GM12878 (cell line): ENCODE measurements at regions not wholly inside any gene's neighbourhood (a gene's known extent, or its start where the extent isn't known, plus 50 kb on each side); places are given as distances from the start of the nearest gene placed in this dataset.

ENCODE experiments used
- ATAC-seq: fragments of 200-7000 bp; cut with Tn5 transposase; 3 replicates; pipeline ENCODE4 v1.9.1; 2020; ENCODE audit warnings: mild to moderate bottlenecking, moderate library complexity
- BruUV-seq: library from RNA; stranded (reverse); fragments of 400-500 nt; replicated peaks from 2 replicates; lab custom pipeline; 2021; lab: Mats Ljungman, UMichigan
- CTCF ChIA-PET: fragments of 300-600 bp; sonication (Branson Sonifier 250); formaldehyde crosslinking; extraction: SDS; loops from one replicate; lab custom pipeline; 2021; ENCODE audit warnings: inconsistent platforms; lab: Yijun Ruan, JAX
- POLR2A ChIA-PET: fragments of 350-600 bp; formaldehyde crosslinking; extraction: SDS; loops from one replicate; lab custom pipeline; 2021; ENCODE audit warnings: inconsistent platforms; lab: Charles Lee
- RAD21 ChIA-PET: fragments of 300-600 bp; sonication (Branson Sonifier 250); formaldehyde crosslinking; loops from one replicate; lab custom pipeline; 2023; ENCODE audit warnings: antibody characterized with exemption; ENCODE audit not compliant: unreplicated experiment; lab: Charles Lee
- SMC1A ChIA-PET: fragments of 300-600 bp; sonication (Branson Sonifier 250); formaldehyde crosslinking; loops from one replicate; lab custom pipeline; 2023; ENCODE audit not compliant: unreplicated experiment, uncharacterized antibody; lab: Charles Lee
- DNase-seq: peaks from one replicate; pipeline ENCODE4 v3.0.0-alpha.2; 2011; ENCODE audit warnings: low read depth, low spot score
- FAIRE-seq: peaks from 3 replicates; lab custom pipeline; 2011; peaks lifted over from hg19 to GRCh38; lab: Jason Lieb, UNC
- H2AFZ ChIP-seq: 2 replicates; pipeline ENCODE4 v1.6.0; 2011; ENCODE audit warnings: low read depth, low read length, control low read depth; ENCODE audit not compliant: control insufficient read depth
- H3K27ac ChIP-seq: 2 replicates; pipeline ENCODE4 v1.5.1; 2011; ENCODE audit warnings: control low read depth; ENCODE audit not compliant: control insufficient read depth, insufficient read depth
- H3K27me3 ChIP-seq, 2 experiments: replicated peaks in 1 of 2; 2 replicates each; pipeline versions ENCODE4 v1.6.0 to v1.6.1; 2011; ENCODE audit warnings: low read length in 1 of 2; ENCODE audit not compliant: control insufficient read depth in 2 of 2, insufficient read depth in 2 of 2
- H3K36me3 ChIP-seq, 2 experiments: 2 replicates each; pipeline ENCODE4 v1.5.1; 2011; ENCODE audit warnings: low read length in 1 of 2; ENCODE audit not compliant: control insufficient read depth in 2 of 2, insufficient read depth in 2 of 2
- H3K4me1 ChIP-seq: 2 replicates; pipeline ENCODE4 v1.6.1; 2011; ENCODE audit warnings: mild to moderate bottlenecking, low read length, moderate library complexity, mixed read lengths; ENCODE audit not compliant: control insufficient read depth, insufficient read depth
- H3K4me2 ChIP-seq: 2 replicates; pipeline ENCODE4 v1.6.0; 2011; ENCODE audit warnings: control low read depth; ENCODE audit not compliant: control insufficient read depth, insufficient read depth
- H3K4me3 ChIP-seq: fragments of 200-600 bp; sonication (generic); 2 replicates; pipeline ENCODE4 v1.5.1; 2016
- H3K79me2 ChIP-seq: 2 replicates; pipeline ENCODE4 v1.6.0; 2011; ENCODE audit warnings: low read length; ENCODE audit not compliant: control insufficient read depth, insufficient read depth
- H3K9ac ChIP-seq: 2 replicates; pipeline ENCODE4 v1.8.0; 2011; ENCODE audit warnings: low read length, control low read depth, mixed read lengths; ENCODE audit not compliant: control insufficient read depth, insufficient read depth
- H3K9me3 ChIP-seq: replicated peaks from 3 replicates; pipeline ENCODE4 v1.5.1; 2011; ENCODE audit warnings: mild to moderate bottlenecking, low read length; ENCODE audit not compliant: control insufficient read depth, insufficient read depth
- H4K20me1 ChIP-seq: 2 replicates; pipeline ENCODE4 v1.6.0; 2011; ENCODE audit not compliant: control insufficient read depth, insufficient read depth
- BRCA1 ChIP-seq: IDR thresholded peaks from 2 replicates; pipeline ENCODE4 v1.6.1; 2011; ENCODE audit warnings: low read depth, low read length, improper control_type of control experiment
- CBX5 ChIP-seq: sonication (generic); IDR thresholded peaks from 2 replicates; pipeline ENCODE4 v1.6.1; 2016; ENCODE audit warnings: low read depth, moderate library complexity, mild to moderate bottlenecking, inconsistent platforms
- CHD4 ChIP-seq: fragments of 200-600 bp; sonication (generic); IDR thresholded peaks from 2 replicates; pipeline ENCODE4 v1.6.1; 2016; ENCODE audit warnings: mild to moderate bottlenecking
- EP300 ChIP-seq, 2 experiments: fragments of 150-350 bp in 1 of 2; IDR thresholded peaks; 2 replicates each; pipeline ENCODE4 v1.6.1; 2011 to 2012; ENCODE audit warnings: low read depth in 2 of 2, low read length in 2 of 2, borderline replicate concordance in 1 of 2, improper control_type of control experiment in 1 of 2, inconsistent platforms in 1 of 2; ENCODE audit not compliant: control insufficient read depth in 1 of 2
- GABPA ChIP-seq: IDR thresholded peaks from 2 replicates; pipeline ENCODE4 v1.6.1; 2014; ENCODE audit warnings: antibody characterized with exemption, low read depth, mild to moderate bottlenecking, inconsistent platforms
- HDAC6 ChIP-seq: fragments of 200-600 bp; sonication (generic); IDR thresholded peaks from one replicate; pipeline ENCODE4 v1.8.0; 2017; ENCODE audit warnings: antibody characterized with exemption; ENCODE audit not compliant: unreplicated experiment
- KAT2A ChIP-seq: conservative IDR thresholded peaks from 2 replicates; pipeline ENCODE4 v1.6.1; 2011; ENCODE audit warnings: low read depth, low read length; ENCODE audit not compliant: control insufficient read depth
- MEF2A ChIP-seq: IDR thresholded peaks from 2 replicates; pipeline ENCODE4 v1.6.1; 2011; ENCODE audit warnings: low read depth, mild to moderate bottlenecking, low read length, moderate library complexity; ENCODE audit not compliant: insufficient read depth
- SP1 ChIP-seq: IDR thresholded peaks from one replicate; pipeline ENCODE4 v1.6.1; 2011; ENCODE audit warnings: low read depth, low read length
- ZZZ3 ChIP-seq: IDR thresholded peaks from 2 replicates; pipeline ENCODE4 v1.6.1; 2011; ENCODE audit warnings: low read depth; ENCODE audit not compliant: control insufficient read depth, insufficient read length
- WGBS: methylation state at CpG from one replicate; pipeline ENCODE4 v1.1.6; 2016; ENCODE audit warnings: low lambda C conversion rate; ENCODE audit not compliant: insufficient replicate concordance, insufficient coverage; ENCODE audit errors: missing lambda C conversion rate; 5-methylcytosine and 5-hydroxymethylcytosine counted together
- in situ Hi-C: fragments of 300-500 bp; cut with MboI; formaldehyde crosslinking; loops from 9 replicates; pipeline ENCODE4 v1.14.3; 2018; ENCODE audit warnings: mixed read lengths
- intact Hi-C: fragments of 100-400 bp; cut with micrococcal nuclease; formaldehyde crosslinking; loops from one replicate; pipeline ENCODE4 v1.14.2; 2022; ENCODE audit not compliant: unreplicated experiment
- TF ChIP-seq, protein P1 (sequence below): IDR thresholded peaks from 2 replicates; pipeline ENCODE4 v1.6.1; 2012; ENCODE audit warnings: low read depth, low read length, improper control_type of control experiment

DNA sequence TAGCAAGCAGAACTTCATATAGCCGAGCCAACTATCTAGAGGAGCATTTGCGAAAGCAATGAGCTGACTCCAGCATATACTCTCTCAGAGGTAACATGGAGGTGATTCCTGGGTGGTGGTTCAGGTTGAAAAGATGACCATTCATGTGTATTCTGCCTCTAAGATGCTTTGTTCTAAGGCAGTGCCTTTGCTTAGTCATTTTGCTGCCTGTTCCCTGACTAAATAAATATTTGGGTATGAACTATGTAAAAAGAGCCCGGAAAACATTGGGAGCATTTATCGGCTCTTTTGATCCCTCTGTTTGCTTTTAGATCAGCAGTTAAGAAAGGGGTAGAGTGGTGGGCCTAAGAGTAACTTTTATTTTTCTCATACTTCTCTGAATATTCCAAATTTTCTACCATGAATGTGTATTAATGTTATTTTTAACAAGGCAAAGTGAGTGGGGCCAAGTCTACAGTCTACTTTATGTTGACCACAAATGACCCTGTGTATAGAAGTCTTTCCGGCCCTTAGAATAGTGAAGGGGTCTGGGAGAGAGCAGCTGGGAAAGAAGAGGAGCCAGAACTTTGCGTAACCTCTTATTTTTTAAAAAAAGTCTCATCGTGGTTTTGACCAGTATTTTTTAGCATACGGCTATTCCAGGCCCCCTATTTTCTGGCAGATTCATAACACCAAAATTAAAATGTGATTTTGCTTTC, 206.5 kb upstream of the EYA4 start:
- ChIA-PET POLR2A (no interaction called here), SMC1A (no interaction called here), RAD21 (interaction anchor here (0.6 kb wide), 1 partner anchor 208 kb away, joined by 3 read pairs; no protein-coding TSS in a partner anchor), CTCF (no interaction called here)
- TF ChIP-seq MEF2A: no peak
- no peak for TF ChIP-seq HDAC6
- TF ChIP-seq GABPA: no peak
- no peak for TF ChIP-seq CBX5
- no peak for TF ChIP-seq CHD4
- TF ChIP-seq KAT2A: no peak
- no peak for TF ChIP-seq EP300 (IDR thresholded peaks at IDR 0.05; ENCODE audit: borderline replicate concordance in 1 of 2, control insufficient read depth in 1 of 2, low read depth in 2 of 2, low read length in 2 of 2)
- TF ChIP-seq, protein P1, sequence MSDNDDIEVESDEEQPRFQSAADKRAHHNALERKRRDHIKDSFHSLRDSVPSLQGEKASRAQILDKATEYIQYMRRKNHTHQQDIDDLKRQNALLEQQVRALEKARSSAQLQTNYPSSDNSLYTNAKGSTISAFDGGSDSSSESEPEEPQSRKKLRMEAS: no peak
- TF ChIP-seq SP1: no peak
- no peak for TF ChIP-seq BRCA1
- TF ChIP-seq ZZZ3: no peak
- FAIRE-seq (no peak), ATAC-seq (no peak), DNase-seq (no peak)
- in situ Hi-C loops (no loop called here), intact Hi-C loops (no loop called here)
- Histone ChIP-seq H4K20me1 (no peaks in the 10 kb centered on the region), H3K27ac (no peak overlapping the region), H3K79me2 (no peaks in the 10 kb centered on the region), H3K27me3 (no peaks in the 10 kb centered on the region), H3K36me3 (no peaks in the 10 kb centered on the region), H3K9ac (no peak overlapping the region), H3K4me3 (no peak overlapping the region), H3K9me3 (no peaks in the 10 kb centered on the region), H3K4me2 (no peak overlapping the region), H3K4me1 (no peaks in the 10 kb centered on the region), H2AFZ (no peak overlapping the region)
- 45% methylated on average over 8 of the region's 8 CpGs for WGBS
- no TSS peak for BruUV-seq
